Vagina (tissue), 2 donors: ENCODE measurements at regions not wholly inside any gene's neighbourhood (a gene's known extent, or its start where the extent isn't known, plus 50 kb on each side); places are given as distances from the start of the nearest gene placed in this dataset.

Experiments used
- CTCF ChIP-seq, 3 experiments: fragments of 450-650 bp in 2 of 3; fragments of 200-600 bp in 1 of 3; sonication (generic) in 1 of 3; IDR thresholded peaks; one replicate each; pipeline ENCODE4 v1.5.1; 2017 to 2019; ENCODE audit warnings: antibody characterized with exemption in 3 of 3, mild to moderate bottlenecking in 2 of 3, moderate library complexity in 2 of 3
- POLR2AphosphoS5 ChIP-seq, 2 donors: sonication (generic); formaldehyde crosslinking; IDR thresholded peaks; one replicate each; pipeline ENCODE4 v1.9.0; 2017; ENCODE audit warnings: antibody characterized with exemption in 2 of 2, mild to moderate bottlenecking in 2 of 2, low read depth in 1 of 2; ENCODE audit not compliant: insufficient read depth in 1 of 2

- TF ChIP-seq CTCF (IDR thresholded peaks at IDR 0.05) (no peak), POLR2AphosphoS5 (IDR thresholded peaks at IDR 0.05; ENCODE audit: insufficient read depth in 1 of 2, low read depth in 1 of 2) (peak in 1 of 2 donors; percentile 76)
Observed at GRCh38 chr14:53542732-53543131, 389.6 kb upstream of the DDHD1 start.
